ENCODE measurements at regions not wholly inside any gene's neighbourhood (a gene's known extent, or its start where the extent isn't known, plus 50 kb on each side); places are given as distances from the start of the nearest gene placed in this dataset.

- TF ChIP-seq, protein P1, sequence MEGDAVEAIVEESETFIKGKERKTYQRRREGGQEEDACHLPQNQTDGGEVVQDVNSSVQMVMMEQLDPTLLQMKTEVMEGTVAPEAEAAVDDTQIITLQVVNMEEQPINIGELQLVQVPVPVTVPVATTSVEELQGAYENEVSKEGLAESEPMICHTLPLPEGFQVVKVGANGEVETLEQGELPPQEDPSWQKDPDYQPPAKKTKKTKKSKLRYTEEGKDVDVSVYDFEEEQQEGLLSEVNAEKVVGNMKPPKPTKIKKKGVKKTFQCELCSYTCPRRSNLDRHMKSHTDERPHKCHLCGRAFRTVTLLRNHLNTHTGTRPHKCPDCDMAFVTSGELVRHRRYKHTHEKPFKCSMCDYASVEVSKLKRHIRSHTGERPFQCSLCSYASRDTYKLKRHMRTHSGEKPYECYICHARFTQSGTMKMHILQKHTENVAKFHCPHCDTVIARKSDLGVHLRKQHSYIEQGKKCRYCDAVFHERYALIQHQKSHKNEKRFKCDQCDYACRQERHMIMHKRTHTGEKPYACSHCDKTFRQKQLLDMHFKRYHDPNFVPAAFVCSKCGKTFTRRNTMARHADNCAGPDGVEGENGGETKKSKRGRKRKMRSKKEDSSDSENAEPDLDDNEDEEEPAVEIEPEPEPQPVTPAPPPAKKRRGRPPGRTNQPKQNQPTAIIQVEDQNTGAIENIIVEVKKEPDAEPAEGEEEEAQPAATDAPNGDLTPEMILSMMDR (IDR thresholded peaks at IDR 0.05) = no peak
- no peak for TF ChIP-seq POLR2A (IDR thresholded peaks at IDR 0.05)
These were observed 115.6 kb downstream of the SLC38A4 start for GRCh38 chr12:46710125-46710743.

All from heart left ventricle (tissue), 13 donors.